ENCODE measurements at regions not wholly inside any gene's neighbourhood (a gene's known extent, or its start where the extent isn't known, plus 50 kb on each side); places are given as distances from the start of the nearest gene placed in this dataset.

DNA sequence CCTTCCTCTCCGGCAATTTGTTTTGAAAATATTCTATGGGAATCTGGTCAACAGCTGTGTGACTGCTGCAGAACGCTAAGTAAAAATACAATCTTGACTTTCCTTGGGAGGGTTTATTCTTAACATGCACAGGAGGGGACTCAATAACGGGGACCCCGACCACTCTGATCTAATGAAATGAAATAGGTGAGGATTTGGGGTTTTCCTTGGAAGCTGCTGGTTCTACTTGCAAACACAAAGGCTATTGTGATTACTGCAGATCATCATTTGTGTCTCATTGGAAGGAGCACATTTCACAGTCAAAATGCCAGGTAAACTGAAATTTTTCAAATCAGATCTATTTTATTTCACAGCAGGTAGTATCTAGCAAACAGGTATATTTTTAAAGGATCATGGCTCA is 366.1 kb downstream of the SHANK2 start:
- no peak for FAIRE-seq
- intact Hi-C loops (cut with micrococcal nuclease), result no loop called here

More for the DNA sequence above, 366.1 kb downstream of the SHANK2 start:
- TF ChIP-seq U2AF2 (optimal IDR thresholded peaks at IDR 0.05; ENCODE audit: low read depth, low read length), result no peak
- no peak for TF ChIP-seq EWSR1 (IDR thresholded peaks at IDR 0.05; ENCODE audit: borderline replicate concordance, low read depth, partially characterized antibody)
- TF ChIP-seq ZNF41 (CRISPR knock-in tag; conservative IDR thresholded peaks at IDR 0.05), result no peak
- TF ChIP-seq, protein P1, sequence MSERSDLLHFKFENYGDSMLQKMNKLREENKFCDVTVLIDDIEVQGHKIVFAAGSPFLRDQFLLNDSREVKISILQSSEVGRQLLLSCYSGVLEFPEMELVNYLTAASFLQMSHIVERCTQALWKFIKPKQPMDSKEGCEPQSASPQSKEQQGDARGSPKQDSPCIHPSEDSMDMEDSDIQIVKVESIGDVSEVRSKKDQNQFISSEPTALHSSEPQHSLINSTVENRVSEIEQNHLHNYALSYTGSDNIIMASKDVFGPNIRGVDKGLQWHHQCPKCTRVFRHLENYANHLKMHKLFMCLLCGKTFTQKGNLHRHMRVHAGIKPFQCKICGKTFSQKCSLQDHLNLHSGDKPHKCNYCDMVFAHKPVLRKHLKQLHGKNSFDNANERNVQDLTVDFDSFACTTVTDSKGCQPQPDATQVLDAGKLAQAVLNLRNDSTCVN (CRISPR knock-in tag; IDR thresholded peaks at IDR 0.05), result no peak
- TF ChIP-seq SAFB (IDR thresholded peaks at IDR 0.05; ENCODE audit: borderline replicate concordance, low read depth, low read length), result no peak
- TF ChIP-seq CBX8 (IDR thresholded peaks at IDR 0.05; ENCODE audit: borderline replicate concordance, extremely low read depth, low read depth, low read length, poor library complexity, severe bottlenecking), result no peak
- no peak for TF ChIP-seq CBX3 (IDR thresholded peaks at IDR 0.05; ENCODE audit: borderline replicate concordance in 1 of 2, low read length in 2 of 2)
- TF ChIP-seq ZNF263 (CRISPR knock-in tag; IDR thresholded peaks at IDR 0.05; ENCODE audit: borderline replicate concordance), result no peak
- TF ChIP-seq ZNF57 (CRISPR knock-in tag; IDR thresholded peaks at IDR 0.05), result no peak
- Histone ChIP-seq H2AFZ (ENCODE audit: low read depth, low read length) (no peak overlapping the region), H3K36me3 (ENCODE audit: control insufficient read depth, insufficient read depth, low read length) (no peaks in the 10 kb centered on the region), H3K27ac (ENCODE audit: extremely low read depth, low read depth, low read length) (no peak overlapping the region), H3K4me1 (replicated peaks in 1 of 2; ENCODE audit: control insufficient read depth in 2 of 2, insufficient read depth in 2 of 2, low read length in 2 of 2) (no peaks in the 10 kb centered on the region), H3K4me3 (no peak overlapping the region), H3K27me3 (ENCODE audit: control insufficient read depth in 2 of 2, insufficient read depth in 2 of 2, low read length in 2 of 2) (peaks cover 11 to 52% of the 10 kb centered on the region in 2 experiments), H3K9me3 (replicated peaks; ENCODE audit: control insufficient read depth, insufficient read depth, low read depth, low read length) (no peaks in the 10 kb centered on the region), H3K4me2 (ENCODE audit: insufficient read depth, low read length) (no peak overlapping the region), H3K9me1 (ENCODE audit: control insufficient read depth, insufficient read depth, low read length) (no peaks in the 10 kb centered on the region), H3K9ac (ENCODE audit: insufficient read depth in 1 of 2, low read depth in 2 of 2, low read length in 2 of 2) (no peak overlapping the region), H4K20me1 (replicated peaks; ENCODE audit: control insufficient read depth, insufficient read depth, low read length) (0 out of 2 replicates have a peak, but pooled peaks cover 3% of the 10 kb centered on the region), H3K79me2 (ENCODE audit: control insufficient read depth, insufficient read depth, low read length) (no peaks in the 10 kb centered on the region)
- in situ Hi-C loops (cut with MboI), result no loop called here
- ATAC-seq (no peak), DNase-seq (ENCODE audit: extremely low read depth in 1 of 4, low spot score in 3 of 4) (no peak)
- ChIA-PET CTCF (ENCODE audit: low intra/inter-chr PET ratio) (no interaction called here), POLR2A (no interaction called here)
- 3% methylated on average over 4 of the region's 4 CpGs for WGBS (ENCODE audit: insufficient coverage, low coverage, missing lambda C conversion rate)
- no TSS peak for BruUV-seq (replicated peaks)

Data from K562 (cell line).